Fibroblast of villous mesenchyme (primary cell): ENCODE measurements at regions not wholly inside any gene's neighbourhood (a gene's known extent, or its start where the extent isn't known, plus 50 kb on each side); places are given as distances from the start of the nearest gene placed in this dataset.

Experiments
- DNase-seq: peaks from one replicate; pipeline ENCODE4 v3.0.0-alpha.2; 2010; ENCODE audit warnings: low read depth
- H3K4me3 ChIP-seq: 2 replicates; pipeline ENCODE4 v1.5.1; 2011; ENCODE audit warnings: low read depth, mild to moderate bottlenecking, low read length
- CTCF ChIP-seq: IDR thresholded peaks from 2 replicates; pipeline ENCODE4 v1.5.1; 2012; ENCODE audit warnings: low read depth, mild to moderate bottlenecking, low read length; ENCODE audit not compliant: insufficient read depth

DNA sequence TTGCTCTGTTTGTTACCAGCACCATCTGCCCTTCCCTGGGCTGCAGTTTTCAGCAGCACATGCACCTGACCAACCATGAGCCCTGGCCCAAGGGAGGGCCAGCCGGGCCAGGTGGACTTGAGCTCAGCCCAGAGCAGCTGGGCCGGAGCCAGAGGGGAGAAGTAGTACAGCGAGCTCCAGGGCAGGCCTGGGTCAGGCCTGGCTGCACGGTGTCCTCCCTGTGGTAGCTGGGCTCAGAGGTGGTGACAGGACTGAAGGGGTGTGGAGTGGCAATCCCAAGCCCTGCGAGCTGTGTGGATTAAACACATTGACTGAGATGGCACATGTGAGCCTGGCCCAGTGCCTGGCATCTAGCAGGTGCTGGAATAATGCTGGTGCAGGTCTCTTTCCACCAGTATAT, 222.2 kb downstream of the GLI2 start:
- DNase-seq = no peak
- no peak for TF ChIP-seq CTCF
- no peak overlapping the region for H3K4me3 ChIP-seq

DNA sequence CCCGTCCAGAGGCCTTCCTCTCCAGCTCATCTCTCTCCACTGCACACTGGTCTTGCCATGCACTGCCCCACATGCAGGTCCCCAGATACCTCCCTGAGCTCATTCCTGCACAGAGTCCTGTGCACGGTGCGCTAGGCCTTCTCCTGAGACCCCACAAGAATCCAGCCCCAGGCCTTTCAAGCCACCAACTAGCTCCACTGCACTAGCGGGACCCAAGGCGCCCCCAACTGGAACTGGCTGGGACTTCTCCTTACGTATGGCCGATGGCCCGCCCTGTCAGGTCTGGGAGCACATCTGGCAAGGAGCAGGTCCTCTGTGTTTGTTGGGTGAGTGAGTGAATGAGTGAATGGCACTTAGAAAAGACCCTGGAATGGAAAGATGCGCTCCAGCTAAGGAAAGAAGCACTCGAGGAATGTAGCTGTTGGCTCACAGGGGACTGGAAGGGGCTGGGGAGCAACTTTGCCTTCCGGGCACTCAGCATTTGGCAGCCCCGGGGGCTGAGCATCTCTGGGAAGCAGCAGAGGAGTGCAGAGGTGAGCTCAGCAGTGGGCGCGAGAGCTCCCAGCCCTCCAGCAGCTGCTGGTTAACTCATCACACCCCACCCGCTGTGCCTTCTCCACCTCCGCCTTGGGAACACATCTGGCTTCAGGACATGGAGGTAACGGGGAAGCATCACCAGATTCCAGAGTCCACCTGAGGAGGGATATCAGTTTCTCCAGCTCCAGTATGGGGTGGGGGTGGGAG, 223.1 kb downstream of the GLI2 start:
- peak; percentile 16 for DNase-seq
- H3K4me3 ChIP-seq = no peak overlapping the region

GRCh38 chr2:120959426-120959825, 223.8 kb downstream of the GLI2 start:
- H3K4me3 ChIP-seq = no peak overlapping the region
- DNase-seq = no peak
- TF ChIP-seq CTCF = no peak

More for the DNA sequence above, 223.1 kb downstream of the GLI2 start:
- TF ChIP-seq CTCF = peak; percentile 56

DNA sequence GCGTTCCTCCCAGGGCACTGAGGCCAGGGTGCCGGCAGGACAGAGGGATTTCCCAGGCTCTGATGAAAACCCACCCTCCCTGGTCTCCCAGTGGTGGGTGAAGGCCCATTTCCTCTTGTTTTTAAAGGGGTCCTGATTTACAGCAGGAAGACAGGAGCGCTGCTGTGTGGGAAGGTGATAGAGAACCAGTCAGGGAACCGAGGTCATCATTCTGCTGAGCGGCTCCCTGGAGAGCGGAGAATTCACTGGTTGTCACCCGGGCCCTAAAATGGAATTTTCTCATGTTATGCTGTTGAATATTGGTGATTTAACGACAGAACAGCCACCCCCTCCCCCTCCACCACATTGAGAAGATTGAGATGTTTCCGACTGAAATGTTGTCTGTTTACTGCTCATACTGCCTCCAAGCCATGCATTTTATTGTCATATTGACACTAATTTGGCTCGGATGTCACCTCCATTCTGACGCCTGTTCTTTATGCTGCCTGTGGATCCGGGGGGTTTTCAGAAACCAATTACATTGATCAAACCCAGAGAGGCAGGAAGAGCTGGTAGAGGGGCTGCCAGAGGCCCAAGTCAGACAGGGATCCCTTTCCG, 225.2 kb downstream of the GLI2 start:
- no peak for TF ChIP-seq CTCF
- no peak for DNase-seq
- no peak overlapping the region for H3K4me3 ChIP-seq

- H3K4me3 ChIP-seq = no peak overlapping the region
- no peak for TF ChIP-seq CTCF
- DNase-seq = no peak
Observed at GRCh38 chr2:120961396-120961795, 225.7 kb downstream of the GLI2 start.

DNA sequence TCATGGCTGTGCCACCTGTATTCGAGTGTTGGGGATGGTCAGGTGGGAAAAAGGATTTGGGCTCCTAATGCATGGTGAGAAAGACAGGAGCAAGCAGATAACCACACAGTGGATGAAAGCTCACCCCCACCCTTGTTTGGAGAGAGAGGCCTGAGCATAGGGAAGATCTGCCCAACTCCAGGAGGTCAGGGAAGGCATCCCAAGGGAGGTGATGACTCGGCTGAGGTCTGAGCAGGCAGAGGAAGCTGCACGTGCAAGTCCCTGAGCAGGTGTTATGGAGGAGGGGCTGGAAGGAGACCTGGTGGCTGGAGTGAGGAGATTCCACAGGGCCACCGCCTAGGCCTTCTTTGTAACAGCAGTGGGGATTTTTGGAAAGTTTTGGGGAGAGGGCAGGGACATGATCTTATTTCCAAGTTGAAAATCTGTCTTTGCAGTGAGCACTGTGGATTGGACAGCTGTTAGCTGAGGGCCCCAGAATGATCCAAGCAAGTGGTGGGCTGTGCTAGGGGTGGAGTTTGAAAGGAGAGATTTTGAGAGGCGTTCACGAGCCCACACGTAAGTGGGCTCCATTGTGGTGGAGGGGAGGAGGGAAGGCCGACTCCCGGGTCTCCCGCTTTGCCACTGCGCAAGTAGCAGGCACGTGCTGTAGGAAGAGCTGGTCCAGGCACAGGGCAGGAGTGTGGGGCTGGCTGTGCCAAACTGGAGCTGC, 228.5 kb downstream of the GLI2 start:
- TF ChIP-seq CTCF = no peak
- H3K4me3 ChIP-seq = no peak overlapping the region
- no peak for DNase-seq
